ENCODE measurements at regions not wholly inside any gene's neighbourhood (a gene's known extent, or its start where the extent isn't known, plus 50 kb on each side); places are given as distances from the start of the nearest gene placed in this dataset.

DNA sequence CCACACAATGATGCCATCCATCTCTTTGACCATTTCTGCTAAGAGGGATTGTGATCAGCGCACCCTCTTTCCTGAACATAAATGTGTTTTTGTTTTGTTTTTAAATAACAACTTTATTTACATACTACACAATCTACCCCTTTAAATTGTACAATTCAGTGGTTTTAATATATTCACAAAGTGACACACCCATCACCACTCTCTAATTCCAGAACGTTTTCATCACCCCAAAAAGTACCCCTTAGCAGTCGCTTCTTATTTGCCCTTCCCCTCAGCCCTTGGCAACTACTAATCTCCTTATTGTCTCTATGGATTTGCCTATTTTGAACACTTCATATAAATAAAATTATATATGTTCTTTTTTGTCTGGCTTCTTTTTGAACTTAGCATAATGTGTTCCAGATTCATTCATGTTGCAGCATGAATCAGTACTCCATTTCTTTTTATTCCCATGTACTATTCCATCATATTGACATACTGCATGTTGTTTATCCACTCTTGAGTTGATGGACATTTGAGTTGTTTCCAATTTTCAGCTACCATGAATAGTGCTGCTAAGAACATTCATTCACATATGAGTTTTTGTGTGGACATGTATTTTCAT lies 150.9 kb upstream of the NABP1 start:
- DNase-seq (ENCODE audit: low read depth in 6 of 9, low spot score in 9 of 9), result no peak
- Histone ChIP-seq H3K27ac (ENCODE audit: low read depth in 1 of 2, low read length in 1 of 2) (no peak overlapping the region), H3K36me3 (ENCODE audit: control insufficient read depth in 2 of 2, insufficient read depth in 2 of 2, low read length in 1 of 2) (no peaks in the 10 kb centered on the region), H3K4me3 (ENCODE audit: low read length in 2 of 2) (no peak overlapping the region), H3K4me1 (ENCODE audit: control insufficient read depth in 2 of 2, insufficient read depth in 2 of 2, low read length in 2 of 2) (no peaks in the 10 kb centered on the region), H3K9me3 (ENCODE audit: control insufficient read depth in 2 of 2, insufficient read depth in 1 of 2, low read length in 1 of 2) (no peaks in the 10 kb centered on the region), H3K27me3 (ENCODE audit: control insufficient read depth in 2 of 2, insufficient read depth in 1 of 2, low read length in 1 of 2) (no peaks in the 10 kb centered on the region)
- WGBS, result 96% methylated on average over 3 of the region's 3 CpGs

DNA sequence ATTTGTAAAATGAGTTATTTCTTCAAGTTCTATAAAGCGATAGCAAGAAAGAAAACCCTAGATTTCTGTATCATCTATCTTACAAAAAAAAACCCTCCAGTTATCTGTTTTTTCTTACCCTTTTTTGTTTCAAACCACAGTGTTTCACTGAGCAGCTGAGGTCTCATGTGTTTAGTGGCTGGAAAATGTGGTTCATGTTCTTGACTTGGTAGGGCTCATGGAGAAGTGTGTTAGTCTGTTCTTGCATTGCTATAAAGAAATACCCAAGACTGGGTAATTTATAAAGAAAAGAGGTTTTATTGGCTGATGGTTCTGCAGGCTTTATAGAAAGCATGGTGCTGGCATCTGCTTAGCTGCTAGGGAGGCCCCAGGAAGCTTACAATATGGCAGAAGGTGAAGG lies 147.3 kb upstream of the NABP1 start:
- H3K27me3 ChIP-seq (ENCODE audit: control insufficient read depth in 2 of 2, insufficient read depth in 1 of 2, low read length in 1 of 2), result no peaks in the 10 kb centered on the region
- no peaks in the 10 kb centered on the region for H3K36me3 ChIP-seq (ENCODE audit: control insufficient read depth in 2 of 2, insufficient read depth in 2 of 2, low read length in 1 of 2)
- DNase-seq (ENCODE audit: low read depth in 6 of 9, low spot score in 9 of 9), result peak in 1 of 9 donors; percentile 8
- no peaks in the 10 kb centered on the region for H3K9me3 ChIP-seq (ENCODE audit: control insufficient read depth in 2 of 2, insufficient read depth in 1 of 2, low read length in 1 of 2)
- WGBS, result 87% methylated on average over 1 of the region's 1 CpG
- H3K4me3 ChIP-seq (ENCODE audit: low read length in 2 of 2), result no peak overlapping the region
- H3K27ac ChIP-seq (ENCODE audit: low read depth in 1 of 2, low read length in 1 of 2), result no peak overlapping the region
- no peaks in the 10 kb centered on the region for H3K4me1 ChIP-seq (ENCODE audit: control insufficient read depth in 2 of 2, insufficient read depth in 2 of 2, low read length in 2 of 2)

DNA sequence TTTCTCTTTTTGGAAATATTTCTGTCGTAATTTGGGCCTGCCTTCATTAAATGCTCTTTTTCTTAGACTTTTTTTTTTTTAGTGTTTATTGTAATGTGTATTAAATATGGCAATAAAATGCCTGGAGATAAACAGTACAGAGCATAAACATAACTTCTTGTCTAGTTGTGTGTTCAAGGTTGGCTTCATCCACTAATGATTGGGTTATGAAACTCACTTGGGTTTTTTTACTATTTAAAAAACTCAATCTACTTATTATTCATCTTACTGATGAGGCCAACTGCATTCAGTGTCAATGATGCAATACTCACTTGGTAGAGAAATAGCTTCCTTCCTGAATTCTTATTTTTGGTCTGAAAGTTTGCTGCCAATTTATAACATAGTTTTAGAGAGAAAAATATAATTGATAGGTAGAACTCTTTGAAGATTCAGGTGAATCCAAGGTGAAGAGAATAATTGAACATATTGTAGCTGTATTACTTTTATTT lies 144.2 kb upstream of the NABP1 start:
- no peak for DNase-seq (ENCODE audit: low read depth in 6 of 9, low spot score in 9 of 9)
- H3K36me3 ChIP-seq (ENCODE audit: control insufficient read depth in 2 of 2, insufficient read depth in 2 of 2, low read length in 1 of 2), result no peaks in the 10 kb centered on the region
- H3K27me3 ChIP-seq (ENCODE audit: control insufficient read depth in 2 of 2, insufficient read depth in 1 of 2, low read length in 1 of 2), result no peaks in the 10 kb centered on the region
- no peaks in the 10 kb centered on the region for H3K9me3 ChIP-seq (ENCODE audit: control insufficient read depth in 2 of 2, insufficient read depth in 1 of 2, low read length in 1 of 2)
- H3K4me1 ChIP-seq (ENCODE audit: control insufficient read depth in 2 of 2, insufficient read depth in 2 of 2, low read length in 2 of 2), result no peaks in the 10 kb centered on the region
- H3K4me3 ChIP-seq (ENCODE audit: low read length in 2 of 2), result no peak overlapping the region
- 94% methylated on average over 1 of the region's 1 CpG for WGBS
- no peak overlapping the region for H3K27ac ChIP-seq (ENCODE audit: low read depth in 1 of 2, low read length in 1 of 2)

DNA sequence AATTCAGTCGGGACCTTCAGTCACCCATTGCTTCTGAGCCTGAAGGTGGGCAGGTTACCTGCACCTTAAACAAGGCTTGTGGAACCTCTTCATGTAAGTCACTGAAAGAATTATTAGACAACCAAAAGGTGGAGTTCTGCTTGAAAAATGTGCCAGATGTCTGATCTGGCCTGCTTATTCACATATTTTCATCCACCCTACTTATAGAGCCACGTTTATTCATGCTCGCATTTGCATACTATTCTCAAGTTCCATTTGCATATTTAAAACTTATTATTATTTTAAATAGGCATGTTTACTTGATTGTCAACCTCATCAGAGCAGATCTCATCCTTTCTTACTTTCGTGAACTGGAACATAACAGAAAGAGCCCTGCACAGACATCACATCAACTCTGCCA lies 140.0 kb upstream of the NABP1 start:
- 97% methylated on average over 4 of the region's 4 CpGs for WGBS
- Histone ChIP-seq H3K27ac (ENCODE audit: low read depth in 1 of 2, low read length in 1 of 2) (no peak overlapping the region), H3K4me1 (ENCODE audit: control insufficient read depth in 2 of 2, insufficient read depth in 2 of 2, low read length in 2 of 2) (no peaks in the 10 kb centered on the region), H3K4me3 (ENCODE audit: low read length in 2 of 2) (no peak overlapping the region), H3K36me3 (ENCODE audit: control insufficient read depth in 2 of 2, insufficient read depth in 2 of 2, low read length in 1 of 2) (no peaks in the 10 kb centered on the region), H3K27me3 (ENCODE audit: control insufficient read depth in 2 of 2, insufficient read depth in 1 of 2, low read length in 1 of 2) (no peaks in the 10 kb centered on the region), H3K9me3 (ENCODE audit: control insufficient read depth in 2 of 2, insufficient read depth in 1 of 2, low read length in 1 of 2) (no peaks in the 10 kb centered on the region)
- no peak for DNase-seq (ENCODE audit: low read depth in 6 of 9, low spot score in 9 of 9)

DNA sequence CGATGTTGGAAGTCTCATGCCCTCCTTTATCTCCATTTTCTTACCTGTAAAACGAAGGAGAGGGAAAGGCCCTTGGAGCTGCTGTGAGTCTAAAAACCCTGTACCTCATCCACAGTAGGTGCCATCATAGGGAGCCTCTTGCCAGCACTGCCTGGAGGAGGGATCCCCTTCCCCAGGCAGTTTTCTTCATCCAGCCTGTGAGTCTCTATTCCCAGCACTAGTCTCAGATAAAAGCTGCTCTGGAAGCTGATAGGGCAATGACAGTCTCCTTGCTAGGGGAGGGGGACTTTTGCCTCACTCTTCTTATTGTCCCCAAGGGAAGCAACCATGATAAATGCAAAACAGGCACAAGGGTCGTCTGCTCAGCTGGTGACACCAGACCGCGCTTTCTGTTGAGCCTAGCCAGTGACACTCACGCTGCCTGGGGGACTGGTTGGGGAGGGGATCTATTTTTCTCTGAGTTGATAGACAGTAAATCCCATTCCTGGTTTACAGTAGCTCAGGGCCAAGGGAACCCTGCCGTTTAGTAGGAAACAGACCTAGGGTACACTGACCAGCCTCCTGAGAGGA lies 139.5 kb upstream of the NABP1 start:
- Histone ChIP-seq H3K27ac (ENCODE audit: low read depth in 1 of 2, low read length in 1 of 2) (no peak overlapping the region), H3K27me3 (ENCODE audit: control insufficient read depth in 2 of 2, insufficient read depth in 1 of 2, low read length in 1 of 2) (no peaks in the 10 kb centered on the region), H3K4me3 (ENCODE audit: low read length in 2 of 2) (no peak overlapping the region), H3K36me3 (ENCODE audit: control insufficient read depth in 2 of 2, insufficient read depth in 2 of 2, low read length in 1 of 2) (no peaks in the 10 kb centered on the region), H3K4me1 (ENCODE audit: control insufficient read depth in 2 of 2, insufficient read depth in 2 of 2, low read length in 2 of 2) (no peaks in the 10 kb centered on the region), H3K9me3 (ENCODE audit: control insufficient read depth in 2 of 2, insufficient read depth in 1 of 2, low read length in 1 of 2) (no peaks in the 10 kb centered on the region)
- no peak for DNase-seq (ENCODE audit: low read depth in 6 of 9, low spot score in 9 of 9)
- 91% methylated on average over 7 of the region's 7 CpGs for WGBS

DNA sequence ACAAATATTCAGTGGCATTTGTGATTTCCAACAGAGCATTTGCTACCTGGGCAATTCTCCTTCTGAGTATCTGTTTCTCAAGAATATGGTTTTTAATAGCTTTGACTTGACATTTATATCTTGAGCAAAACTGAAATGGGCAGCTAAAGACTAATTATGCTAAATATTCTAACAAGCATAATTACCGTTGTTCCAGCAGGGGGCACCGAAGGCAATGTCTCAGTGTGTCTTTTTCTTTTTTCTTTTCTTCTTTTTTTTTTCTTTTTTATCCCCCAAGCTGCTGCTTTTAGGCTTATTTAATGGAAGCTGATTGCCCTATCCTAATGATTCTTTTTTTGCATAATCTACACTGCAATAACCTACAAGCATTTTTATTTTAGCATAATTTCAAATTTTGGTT lies 138.9 kb upstream of the NABP1 start:
- Histone ChIP-seq H3K36me3 (ENCODE audit: control insufficient read depth in 2 of 2, insufficient read depth in 2 of 2, low read length in 1 of 2) (no peaks in the 10 kb centered on the region), H3K27ac (ENCODE audit: low read depth in 1 of 2, low read length in 1 of 2) (no peak overlapping the region), H3K9me3 (ENCODE audit: control insufficient read depth in 2 of 2, insufficient read depth in 1 of 2, low read length in 1 of 2) (no peaks in the 10 kb centered on the region), H3K27me3 (ENCODE audit: control insufficient read depth in 2 of 2, insufficient read depth in 1 of 2, low read length in 1 of 2) (no peaks in the 10 kb centered on the region), H3K4me1 (ENCODE audit: control insufficient read depth in 2 of 2, insufficient read depth in 2 of 2, low read length in 2 of 2) (no peaks in the 10 kb centered on the region), H3K4me3 (ENCODE audit: low read length in 2 of 2) (no peak overlapping the region)
- peak in 4 of 9 donors; percentile 14 to 57 (median 20) for DNase-seq (ENCODE audit: low read depth in 6 of 9, low spot score in 9 of 9)
- WGBS, result 20% methylated on average over 2 of the region's 2 CpGs

DNA sequence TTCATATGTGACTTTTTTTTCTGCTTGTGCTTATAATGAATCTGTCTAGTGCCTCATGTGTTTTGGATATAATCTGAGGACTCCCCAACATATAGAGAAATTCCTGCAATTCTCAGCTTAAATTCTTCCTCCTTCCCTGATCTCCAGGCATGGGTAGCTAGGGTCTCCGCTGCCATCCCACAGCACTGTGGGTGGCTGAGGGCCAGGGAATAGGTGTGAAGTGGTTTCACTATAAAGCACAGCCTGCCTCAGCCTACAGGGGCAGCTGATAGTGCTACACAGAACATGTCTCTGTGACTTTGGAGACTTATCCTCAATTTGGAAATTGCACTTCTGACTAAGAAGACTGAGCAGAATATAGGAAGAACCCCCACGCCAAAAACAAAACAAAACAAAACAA lies 137.3 kb upstream of the NABP1 start:
- Histone ChIP-seq H3K4me1 (ENCODE audit: control insufficient read depth in 2 of 2, insufficient read depth in 2 of 2, low read length in 2 of 2) (no peaks in the 10 kb centered on the region), H3K9me3 (ENCODE audit: control insufficient read depth in 2 of 2, insufficient read depth in 1 of 2, low read length in 1 of 2) (no peaks in the 10 kb centered on the region), H3K4me3 (ENCODE audit: low read length in 2 of 2) (no peak overlapping the region), H3K27ac (ENCODE audit: low read depth in 1 of 2, low read length in 1 of 2) (no peak overlapping the region), H3K36me3 (ENCODE audit: control insufficient read depth in 2 of 2, insufficient read depth in 2 of 2, low read length in 1 of 2) (no peaks in the 10 kb centered on the region), H3K27me3 (ENCODE audit: control insufficient read depth in 2 of 2, insufficient read depth in 1 of 2, low read length in 1 of 2) (no peaks in the 10 kb centered on the region)
- WGBS, result 100% methylated on average over 2 of the region's 2 CpGs
- DNase-seq (ENCODE audit: low read depth in 6 of 9, low spot score in 9 of 9), result no peak

DNA sequence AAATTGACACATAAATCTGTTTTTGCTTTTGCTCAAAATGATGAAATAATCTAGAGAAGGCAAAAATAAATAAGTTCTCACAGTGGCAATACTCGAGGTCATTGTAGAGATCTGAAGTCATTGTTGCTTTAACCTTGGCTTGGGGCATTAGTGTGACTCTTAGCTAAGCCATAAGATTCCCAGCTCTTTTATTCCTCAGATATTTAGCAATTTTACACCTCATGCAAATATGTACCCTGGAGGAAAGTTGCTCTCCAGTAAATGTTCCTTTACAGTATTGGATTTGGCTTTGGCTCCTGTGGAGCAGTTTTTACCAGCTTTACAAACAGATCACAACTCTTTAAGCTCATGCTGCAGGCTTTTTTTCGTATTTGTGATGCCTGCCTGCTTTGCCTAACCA lies 134.2 kb upstream of the NABP1 start:
- H3K4me1 ChIP-seq (ENCODE audit: control insufficient read depth in 2 of 2, insufficient read depth in 2 of 2, low read length in 2 of 2), result no peaks in the 10 kb centered on the region
- no peak overlapping the region for H3K27ac ChIP-seq (ENCODE audit: low read depth in 1 of 2, low read length in 1 of 2)
- 91% methylated on average over 2 of the region's 2 CpGs for WGBS

DNA sequence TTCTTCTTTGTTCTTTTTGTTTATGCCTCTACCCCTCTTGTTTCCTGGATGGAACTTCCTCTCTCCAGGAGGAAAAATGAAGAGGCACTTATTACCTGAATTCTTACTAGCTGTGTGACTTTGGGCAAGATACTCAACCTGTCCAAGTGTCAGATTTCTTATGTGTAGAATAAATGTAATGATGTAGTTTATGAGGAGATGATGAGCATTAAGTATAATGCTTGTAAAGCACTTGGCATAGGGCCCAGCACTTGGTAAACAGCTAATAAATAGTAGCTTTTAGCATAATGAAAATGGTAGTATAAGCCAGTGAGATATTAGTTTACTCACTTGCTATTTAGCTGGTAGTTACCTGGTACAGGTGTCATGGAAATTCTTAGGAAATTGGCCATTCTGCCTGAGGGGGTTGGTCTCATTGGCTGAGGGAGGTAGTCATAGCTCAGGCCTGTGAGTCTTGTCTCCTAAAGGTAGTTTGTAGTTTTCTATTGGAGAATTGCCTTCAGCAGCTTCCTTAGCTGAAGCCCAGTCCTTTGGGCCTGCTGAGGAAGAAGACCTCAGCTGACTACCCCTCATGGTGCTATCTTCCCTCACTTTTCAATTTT lies 133.4 kb upstream of the NABP1 start:
- H3K27me3 ChIP-seq (ENCODE audit: control insufficient read depth in 2 of 2, insufficient read depth in 1 of 2, low read length in 1 of 2), result no peaks in the 10 kb centered on the region
- H3K27ac ChIP-seq (ENCODE audit: low read depth in 1 of 2, low read length in 1 of 2), result no peak overlapping the region
- H3K36me3 ChIP-seq (ENCODE audit: control insufficient read depth in 2 of 2, insufficient read depth in 2 of 2, low read length in 1 of 2), result no peaks in the 10 kb centered on the region
- H3K4me3 ChIP-seq (ENCODE audit: low read length in 2 of 2), result no peak overlapping the region
- DNase-seq (ENCODE audit: low read depth in 6 of 9, low spot score in 9 of 9), result no peak
- H3K4me1 ChIP-seq (ENCODE audit: control insufficient read depth in 2 of 2, insufficient read depth in 2 of 2, low read length in 2 of 2), result no peaks in the 10 kb centered on the region
- H3K9me3 ChIP-seq (ENCODE audit: control insufficient read depth in 2 of 2, insufficient read depth in 1 of 2, low read length in 1 of 2), result no peaks in the 10 kb centered on the region

More for the DNA sequence above, 134.2 kb upstream of the NABP1 start:
- H3K36me3 ChIP-seq (ENCODE audit: control insufficient read depth in 2 of 2, insufficient read depth in 2 of 2, low read length in 1 of 2), result no peaks in the 10 kb centered on the region
- H3K27me3 ChIP-seq (ENCODE audit: control insufficient read depth in 2 of 2, insufficient read depth in 1 of 2, low read length in 1 of 2), result no peaks in the 10 kb centered on the region
- H3K9me3 ChIP-seq (ENCODE audit: control insufficient read depth in 2 of 2, insufficient read depth in 1 of 2, low read length in 1 of 2), result no peaks in the 10 kb centered on the region
- no peak overlapping the region for H3K4me3 ChIP-seq (ENCODE audit: low read length in 2 of 2)
- DNase-seq (ENCODE audit: low read depth in 6 of 9, low spot score in 9 of 9), result no peak
